ENCODE measurements at regions not wholly inside any gene's neighbourhood (a gene's known extent, or its start where the extent isn't known, plus 50 kb on each side); places are given as distances from the start of the nearest gene placed in this dataset.

DNA sequence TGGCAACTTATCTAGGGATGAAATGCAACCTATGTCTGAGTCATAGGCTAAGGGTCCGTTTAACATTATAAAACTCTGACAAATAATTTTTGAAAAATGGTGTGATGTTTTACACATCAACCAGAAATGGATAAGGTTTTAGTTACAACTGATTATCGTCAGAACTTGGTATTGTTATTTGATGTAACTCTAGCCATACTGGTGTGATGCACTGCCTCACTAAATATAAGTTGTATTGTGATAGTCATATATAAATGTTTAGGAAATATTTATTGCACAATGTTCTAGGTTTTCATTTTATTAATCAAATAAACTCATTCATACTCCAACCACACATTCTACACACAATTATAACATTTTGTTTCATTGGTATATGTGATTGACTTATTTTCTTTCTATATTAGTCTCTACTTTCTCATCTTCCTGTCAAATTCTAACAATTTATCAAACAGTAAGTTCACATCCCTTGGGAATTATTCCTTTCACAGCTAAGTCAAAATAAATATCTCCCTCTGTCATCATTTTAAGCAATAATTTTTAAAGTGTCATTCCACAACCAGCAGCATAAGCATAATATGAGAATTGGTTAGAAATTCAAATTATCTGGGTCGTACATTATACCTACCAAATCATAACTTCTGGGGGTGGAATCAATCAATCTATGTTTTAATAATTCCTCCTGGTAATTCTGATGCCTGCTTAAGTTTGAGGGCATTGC is 873.9 kb downstream of the SLITRK1 start:
- TF ChIP-seq, protein P1, sequence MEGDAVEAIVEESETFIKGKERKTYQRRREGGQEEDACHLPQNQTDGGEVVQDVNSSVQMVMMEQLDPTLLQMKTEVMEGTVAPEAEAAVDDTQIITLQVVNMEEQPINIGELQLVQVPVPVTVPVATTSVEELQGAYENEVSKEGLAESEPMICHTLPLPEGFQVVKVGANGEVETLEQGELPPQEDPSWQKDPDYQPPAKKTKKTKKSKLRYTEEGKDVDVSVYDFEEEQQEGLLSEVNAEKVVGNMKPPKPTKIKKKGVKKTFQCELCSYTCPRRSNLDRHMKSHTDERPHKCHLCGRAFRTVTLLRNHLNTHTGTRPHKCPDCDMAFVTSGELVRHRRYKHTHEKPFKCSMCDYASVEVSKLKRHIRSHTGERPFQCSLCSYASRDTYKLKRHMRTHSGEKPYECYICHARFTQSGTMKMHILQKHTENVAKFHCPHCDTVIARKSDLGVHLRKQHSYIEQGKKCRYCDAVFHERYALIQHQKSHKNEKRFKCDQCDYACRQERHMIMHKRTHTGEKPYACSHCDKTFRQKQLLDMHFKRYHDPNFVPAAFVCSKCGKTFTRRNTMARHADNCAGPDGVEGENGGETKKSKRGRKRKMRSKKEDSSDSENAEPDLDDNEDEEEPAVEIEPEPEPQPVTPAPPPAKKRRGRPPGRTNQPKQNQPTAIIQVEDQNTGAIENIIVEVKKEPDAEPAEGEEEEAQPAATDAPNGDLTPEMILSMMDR (conservative IDR thresholded peaks at IDR 0.05; ENCODE audit: low read depth, low read length) = no peak
- TF ChIP-seq EZH2phosphoT487 (IDR thresholded peaks at IDR 0.05; ENCODE audit: borderline replicate concordance, low read length) = no peak
- TF ChIP-seq EZH2 (IDR thresholded peaks at IDR 0.05; ENCODE audit: low read length, unreplicated experiment) = no peak
